HG03039 (cell line): ENCODE measurements at regions not wholly inside any gene's neighbourhood (a gene's known extent, or its start where the extent isn't known, plus 50 kb on each side); places are given as distances from the start of the nearest gene placed in this dataset.

ENCODE experiments used
- ATAC-seq: cut with Tn5 transposase; IDR thresholded peaks from one replicate; pipeline ENCODE4 v1.9.1; 2021; ENCODE audit warnings: mild to moderate bottlenecking, moderate library complexity; ENCODE audit not compliant: unreplicated experiment

GRCh38 chr3:30201715-30202114 lies 404.7 kb upstream of the TGFBR2 start:
- no peak for ATAC-seq

- no peak for ATAC-seq
Observed at GRCh38 chr3:30203301-30203700, 403.1 kb upstream of the TGFBR2 start.

GRCh38 chr3:30204126-30204525 lies 402.3 kb upstream of the TGFBR2 start:
- no peak for ATAC-seq

GRCh38 chr3:30206051-30206450 lies 400.4 kb upstream of the TGFBR2 start:
- no peak for ATAC-seq

GRCh38 chr3:30221619-30222018 lies 384.8 kb upstream of the TGFBR2 start:
- ATAC-seq: no peak

GRCh38 chr3:30222441-30222840 lies 384.0 kb upstream of the TGFBR2 start:
- ATAC-seq: no peak

GRCh38 chr3:30225021-30225420 lies 381.4 kb upstream of the TGFBR2 start:
- no peak for ATAC-seq

- no peak for ATAC-seq
Observed at GRCh38 chr3:30226601-30227151, 379.7 kb upstream of the TGFBR2 start.

GRCh38 chr3:30227571-30228301 lies 378.7 kb upstream of the TGFBR2 start:
- no peak for ATAC-seq

- no peak for ATAC-seq
Observed at GRCh38 chr3:30228302-30228631, 378.1 kb upstream of the TGFBR2 start.

- no peak for ATAC-seq
Observed at GRCh38 chr3:30231277-30232141, 374.9 kb upstream of the TGFBR2 start.

GRCh38 chr3:30232142-30232541 lies 374.3 kb upstream of the TGFBR2 start:
- no peak for ATAC-seq

GRCh38 chr3:30233913-30234646 lies 372.3 kb upstream of the TGFBR2 start:
- ATAC-seq: no peak

GRCh38 chr3:30236011-30236410 lies 370.4 kb upstream of the TGFBR2 start:
- no peak for ATAC-seq

GRCh38 chr3:30241721-30242120 lies 364.7 kb upstream of the TGFBR2 start:
- no peak for ATAC-seq

GRCh38 chr3:30245858-30246622 lies 360.4 kb upstream of the TGFBR2 start:
- ATAC-seq: no peak

GRCh38 chr3:30248423-30248822 lies 358.0 kb upstream of the TGFBR2 start:
- ATAC-seq: peak; percentile 76

- no peak for ATAC-seq
Observed at GRCh38 chr3:30252474-30252873, 353.9 kb upstream of the TGFBR2 start.

- ATAC-seq: no peak
Observed at GRCh38 chr3:30253832-30254231, 352.6 kb upstream of the TGFBR2 start.

GRCh38 chr3:30256474-30256873 lies 349.9 kb upstream of the TGFBR2 start:
- no peak for ATAC-seq
